ENCODE measurements at regions not wholly inside any gene's neighbourhood (a gene's known extent, or its start where the extent isn't known, plus 50 kb on each side); places are given as distances from the start of the nearest gene placed in this dataset.

GRCh38 chr12:46944771-46945170 lies 119.0 kb upstream of the SLC38A4 start:
- TF ChIP-seq CTCF (IDR thresholded peaks at IDR 0.05; ENCODE audit: insufficient read depth, missing control alignments): no peak
- no peak for DNase-seq (ENCODE audit: insufficient read length, low spot score)
- FAIRE-seq: no peak

DNA sequence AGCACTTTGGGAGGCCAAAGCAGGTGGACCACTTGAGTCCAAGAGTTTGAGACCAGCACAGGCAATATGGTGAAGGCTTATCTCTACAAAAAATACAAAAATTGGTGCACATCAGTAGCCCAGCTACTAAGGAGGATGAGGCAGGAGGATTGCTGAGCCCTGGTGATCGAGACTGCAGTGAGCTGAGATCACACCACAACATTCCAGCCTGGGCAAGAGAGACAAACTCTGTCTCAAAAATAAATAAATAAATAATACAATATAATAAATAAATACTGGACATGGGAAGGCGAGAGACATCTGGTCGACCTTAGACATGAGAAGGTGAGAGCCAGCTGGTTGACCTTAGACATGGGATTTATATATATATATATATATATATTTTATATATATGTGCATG lies 119.8 kb upstream of the SLC38A4 start:
- FAIRE-seq (no peak), DNase-seq (ENCODE audit: insufficient read length, low spot score) (no peak)
- TF ChIP-seq CTCF (IDR thresholded peaks at IDR 0.05; ENCODE audit: insufficient read depth, missing control alignments): no peak

DNA sequence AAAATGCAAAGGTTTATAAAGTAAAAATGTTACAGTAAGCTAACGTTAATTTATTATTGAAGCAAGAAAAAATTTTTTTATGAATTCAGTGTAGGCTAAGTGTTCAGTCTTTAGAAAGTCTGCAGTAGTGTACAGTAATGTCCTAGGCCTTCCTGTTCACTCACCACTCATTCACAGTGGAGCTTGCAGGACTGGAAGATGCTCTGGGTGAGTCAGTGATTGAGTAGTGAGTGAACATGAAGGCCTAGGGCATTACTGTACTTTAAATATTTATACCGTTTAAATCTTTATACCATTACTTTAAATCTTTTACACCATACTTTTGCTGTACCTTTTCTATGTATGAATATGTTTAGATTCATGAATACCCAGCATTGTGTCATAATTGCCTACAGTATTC lies 120.3 kb upstream of the SLC38A4 start:
- no peak for TF ChIP-seq CTCF (IDR thresholded peaks at IDR 0.05; ENCODE audit: insufficient read depth, missing control alignments)
- no peak for FAIRE-seq

GRCh38 chr12:46948936-46949545 lies 123.2 kb upstream of the SLC38A4 start:
- no peak for DNase-seq (ENCODE audit: insufficient read length, low spot score)
- no peak for TF ChIP-seq CTCF (IDR thresholded peaks at IDR 0.05; ENCODE audit: insufficient read depth, missing control alignments)
- FAIRE-seq: no peak

More for the DNA sequence above, 120.3 kb upstream of the SLC38A4 start:
- DNase-seq (ENCODE audit: insufficient read length, low spot score): no peak

GRCh38 chr12:46950094-46950493 lies 124.3 kb upstream of the SLC38A4 start:
- FAIRE-seq (no peak), DNase-seq (ENCODE audit: insufficient read length, low spot score) (no peak)
- TF ChIP-seq CTCF (IDR thresholded peaks at IDR 0.05; ENCODE audit: insufficient read depth, missing control alignments): no peak

- no peak for TF ChIP-seq CTCF (IDR thresholded peaks at IDR 0.05; ENCODE audit: insufficient read depth, missing control alignments)
- FAIRE-seq (no peak), DNase-seq (ENCODE audit: insufficient read length, low spot score) (no peak)
Observed at GRCh38 chr12:46952880-46953483, 126.4 kb upstream of the PCED1B start.

- FAIRE-seq: no peak
- no peak for TF ChIP-seq CTCF (IDR thresholded peaks at IDR 0.05; ENCODE audit: insufficient read depth, missing control alignments)
- no peak for DNase-seq (ENCODE audit: insufficient read length, low spot score)
Observed at GRCh38 chr12:46956451-46957035, 122.9 kb upstream of the PCED1B start.
